GM08714 (cell line): ENCODE measurements at regions not wholly inside any gene's neighbourhood (a gene's known extent, or its start where the extent isn't known, plus 50 kb on each side); places are given as distances from the start of the nearest gene placed in this dataset.

Experiments used
- H3K4me3 ChIP-seq: fragments of 200-500 bp; sonication (Bioruptor generic); 2 replicates; pipeline ENCODE4 v1.5.1; 2014; ENCODE audit warnings: mild to moderate bottlenecking, low read length, inconsistent platforms
- ZNF274 ChIP-seq: IDR thresholded peaks from 2 replicates; pipeline ENCODE4 v1.6.1; 2012; ENCODE audit warnings: mild to moderate bottlenecking, low read depth, low read length

DNA sequence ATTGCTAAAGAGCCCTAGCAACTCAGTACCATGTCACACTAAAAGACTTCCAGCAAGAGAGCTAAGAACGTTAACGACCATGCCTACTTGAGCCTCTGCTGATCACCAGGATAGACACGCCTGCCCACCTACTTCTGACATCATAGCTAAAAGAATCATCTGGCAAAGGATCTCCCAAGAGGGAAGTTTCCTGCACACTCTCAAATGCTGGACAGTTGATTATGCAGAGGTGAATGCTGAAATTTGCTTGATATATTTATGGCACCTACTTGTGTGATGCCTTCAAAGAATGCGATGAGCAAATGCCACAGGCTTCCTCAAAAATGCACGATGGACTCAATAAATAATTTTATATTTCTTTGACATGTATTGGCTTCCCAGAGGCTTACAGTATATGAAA, 113.6 kb downstream of the GALC start:
- TF ChIP-seq ZNF274, result no peak
- no peak overlapping the region for H3K4me3 ChIP-seq

DNA sequence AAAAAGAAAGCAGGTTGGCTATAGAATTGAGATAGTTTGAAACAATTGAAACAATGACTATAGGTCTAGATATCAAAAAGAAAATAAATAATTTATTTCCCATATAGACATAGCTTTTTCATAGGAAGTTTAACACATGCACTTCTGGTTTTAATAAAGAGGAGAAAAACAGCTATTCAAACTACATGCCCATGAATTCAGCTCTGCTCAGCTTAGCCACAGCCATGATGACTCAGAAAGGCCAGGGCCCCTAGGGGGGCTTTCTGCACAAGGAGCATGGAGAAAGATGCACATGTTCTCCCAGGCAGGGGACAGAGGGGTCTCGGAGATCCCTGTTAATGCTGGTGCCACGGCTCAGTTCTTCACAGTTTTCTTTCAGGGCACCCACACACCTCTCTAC, 114.0 kb downstream of the GALC start:
- TF ChIP-seq ZNF274, result no peak

GRCh38 chr14:87877877-87878276, 115.1 kb downstream of the GALC start:
- no peak for TF ChIP-seq ZNF274
- H3K4me3 ChIP-seq, result no peak overlapping the region

More for the DNA sequence above, 114.0 kb downstream of the GALC start:
- H3K4me3 ChIP-seq, result no peak overlapping the region

DNA sequence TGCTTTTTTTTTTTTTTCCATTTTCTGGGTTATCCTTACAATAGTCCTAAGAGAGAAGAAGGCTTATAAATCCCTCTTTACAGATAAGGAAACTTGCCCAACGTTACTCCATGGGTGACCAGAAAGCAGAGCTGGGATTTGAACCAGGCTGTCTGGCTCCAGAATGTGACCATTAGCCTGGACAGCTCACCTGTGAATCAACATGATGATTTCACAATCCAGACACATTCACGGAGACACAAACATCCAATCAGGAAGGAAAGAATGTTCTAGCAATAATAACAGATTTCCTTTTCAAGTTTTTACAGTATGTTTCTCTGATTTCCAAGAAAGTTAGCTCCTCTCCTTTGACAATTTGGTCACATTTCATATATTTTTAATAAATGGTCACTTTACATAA, 118.3 kb downstream of the GALC start:
- H3K4me3 ChIP-seq, result no peak overlapping the region
- no peak for TF ChIP-seq ZNF274

- no peak for TF ChIP-seq ZNF274
- no peak overlapping the region for H3K4me3 ChIP-seq
These were observed 119.2 kb downstream of the GALC start for GRCh38 chr14:87873741-87874140.

DNA sequence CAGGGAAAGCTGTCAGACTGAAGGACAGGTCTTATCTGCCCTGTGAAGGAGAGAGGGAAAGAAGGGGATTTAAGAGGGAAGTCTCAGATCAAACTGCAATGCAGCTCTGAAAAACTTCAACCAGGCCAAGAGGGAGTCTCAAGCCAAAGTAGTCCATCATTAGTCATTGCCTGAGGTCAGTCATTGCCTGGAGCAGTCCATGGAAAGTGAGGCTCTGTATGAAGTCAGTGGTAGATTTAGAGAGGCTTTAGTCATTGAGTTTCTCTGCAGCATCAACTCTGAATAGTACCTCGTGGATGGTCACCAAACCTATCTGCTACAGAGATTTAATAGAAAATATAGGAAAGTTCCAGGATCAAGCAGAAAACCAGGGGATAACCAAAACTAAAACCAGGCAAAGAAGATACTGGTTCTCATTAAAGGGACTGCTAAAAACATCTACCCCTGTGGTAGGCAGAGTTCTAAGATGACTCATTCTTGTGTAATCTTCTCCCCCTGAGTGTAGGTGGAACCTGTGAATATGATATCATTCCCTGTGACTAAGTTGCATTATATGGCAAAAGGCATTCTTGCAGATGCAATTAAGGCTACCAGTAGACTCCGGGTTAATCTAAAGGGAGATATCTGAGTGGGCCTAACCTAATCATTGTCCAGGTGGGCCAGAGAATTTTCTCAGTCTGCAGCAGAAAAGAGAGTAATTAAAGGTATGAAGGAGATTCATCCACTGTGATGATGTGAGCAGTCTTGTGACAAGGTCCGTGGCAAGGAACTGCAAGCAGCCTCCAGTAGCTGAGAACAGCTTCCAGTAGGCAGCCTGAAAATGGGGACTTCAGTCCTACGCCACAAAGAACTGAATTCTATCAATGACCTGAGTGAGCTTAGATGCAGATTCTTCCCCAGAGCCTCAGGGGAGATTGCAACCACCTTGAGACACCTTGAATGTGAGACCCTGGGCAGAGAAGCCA, 123.1 kb downstream of the GALC start:
- TF ChIP-seq ZNF274, result no peak
- H3K4me3 ChIP-seq, result no peak overlapping the region

GRCh38 chr14:87868920-87869319, 124.1 kb downstream of the GALC start:
- no peak for TF ChIP-seq ZNF274
- H3K4me3 ChIP-seq, result no peak overlapping the region

- no peak overlapping the region for H3K4me3 ChIP-seq
- no peak for TF ChIP-seq ZNF274
These were observed 126.9 kb downstream of the GALC start for GRCh38 chr14:87866116-87866515.

GRCh38 chr14:87864356-87865270, 128.4 kb downstream of the GALC start:
- TF ChIP-seq ZNF274, result no peak
- H3K4me3 ChIP-seq, result no peak overlapping the region

DNA sequence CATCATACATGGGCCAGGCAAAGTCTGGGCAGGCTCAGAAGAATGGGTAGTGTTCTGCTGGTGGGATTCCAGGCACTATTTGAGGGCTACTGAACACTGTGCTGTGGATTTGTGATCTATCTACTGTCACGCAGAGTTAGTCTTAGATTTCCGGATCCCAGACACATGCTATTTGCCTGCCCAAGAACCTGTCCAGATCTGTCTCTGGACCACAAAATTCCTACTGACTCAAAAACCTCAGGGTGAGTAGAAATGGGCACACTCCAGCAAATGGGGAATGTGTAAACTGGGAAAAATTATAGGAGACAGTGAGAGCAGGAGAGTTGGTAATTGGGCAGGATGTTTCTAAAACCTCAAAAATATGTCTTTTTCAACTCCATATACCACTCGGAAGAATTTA, 129.9 kb downstream of the GALC start:
- no peak for TF ChIP-seq ZNF274
- H3K4me3 ChIP-seq, result no peak overlapping the region

DNA sequence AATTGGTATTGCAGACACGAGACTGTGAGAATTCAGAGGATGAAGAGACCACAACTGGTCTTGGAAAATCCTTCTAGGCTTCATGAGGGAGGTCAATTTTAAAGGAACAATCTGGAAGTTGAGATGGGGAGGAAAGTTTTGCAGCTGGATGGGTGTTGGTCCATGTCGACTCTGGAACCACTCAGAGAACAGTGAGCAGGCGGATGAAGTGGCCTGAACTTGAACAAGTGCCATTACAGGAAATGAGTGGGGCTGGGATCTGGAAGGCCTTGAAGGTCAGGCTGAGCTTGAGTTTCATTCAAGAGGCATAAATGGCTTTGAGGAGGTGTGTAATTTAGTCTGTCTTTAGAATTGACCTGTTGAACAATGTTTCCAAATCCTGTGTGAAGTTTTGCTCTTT, 140.9 kb downstream of the GALC start:
- H3K4me3 ChIP-seq, result no peak overlapping the region
- TF ChIP-seq ZNF274, result no peak

- no peak for TF ChIP-seq ZNF274
- no peak overlapping the region for H3K4me3 ChIP-seq
These were observed 141.8 kb downstream of the GALC start for GRCh38 chr14:87851190-87851589.

- no peak overlapping the region for H3K4me3 ChIP-seq
- no peak for TF ChIP-seq ZNF274
These were observed 145.7 kb downstream of the GALC start for GRCh38 chr14:87847216-87847755.

DNA sequence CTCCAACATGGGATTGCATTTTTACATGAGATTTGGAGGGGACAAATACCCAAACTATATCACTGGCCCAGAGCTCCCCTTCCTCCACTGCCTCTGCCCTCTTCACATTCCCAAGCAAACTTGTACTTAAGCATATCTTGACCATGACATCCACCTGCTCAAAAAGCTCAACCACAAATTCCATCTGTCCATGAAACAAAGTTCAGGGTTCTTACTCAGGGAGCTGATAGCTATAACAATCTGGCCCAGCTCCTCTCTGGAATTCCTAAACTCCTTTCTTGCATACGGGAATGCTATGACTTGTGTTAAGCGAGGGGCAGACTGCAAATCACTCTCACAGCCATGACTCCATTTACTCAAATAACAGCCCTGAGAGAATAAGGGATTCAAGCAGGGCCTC, 152.1 kb downstream of the GALC start:
- TF ChIP-seq ZNF274, result no peak
- H3K4me3 ChIP-seq, result no peak overlapping the region

GRCh38 chr14:87838931-87839330, 154.1 kb downstream of the GALC start:
- no peak for TF ChIP-seq ZNF274
- no peak overlapping the region for H3K4me3 ChIP-seq
